HepG2 (cell line): ENCODE measurements at regions not wholly inside any gene's neighbourhood (a gene's known extent, or its start where the extent isn't known, plus 50 kb on each side); places are given as distances from the start of the nearest gene placed in this dataset.

Source experiments
- ATAC-seq: fragments of 200-7000 bp; cut with Tn5 transposase; 3 replicates; pipeline ENCODE4 v1.9.1; 2020; ENCODE audit warnings: mild to moderate bottlenecking, moderate library complexity
- BruUV-seq: library from RNA; stranded (reverse); fragments of 400-500 nt; replicated peaks from 2 replicates; lab custom pipeline; 2021; lab: Mats Ljungman, UMichigan
- CTCF ChIA-PET: fragments of 300-600 bp; formaldehyde crosslinking; extraction: SDS; loops from one replicate; lab custom pipeline; 2021; ENCODE audit warnings: low total read pairs, inconsistent platforms, low intra/inter-chr PET ratio; lab: Yijun Ruan, JAX
- POLR2A ChIA-PET: fragments of 350-600 bp; sonication (Branson Sonifier 250); formaldehyde crosslinking; loops from one replicate; lab custom pipeline; 2020; ENCODE audit warnings: antibody characterized with exemption, inconsistent platforms; lab: Yijun Ruan, JAX
- DNase-seq: peaks from one replicate; pipeline ENCODE4 v3.0.0-alpha.2; 2015; ENCODE audit warnings: low spot score
- FAIRE-seq: peaks from 3 replicates; lab custom pipeline; 2011; peaks lifted over from hg19 to GRCh38; lab: Jason Lieb, UNC
- H2AFZ ChIP-seq: one replicate; pipeline ENCODE4 v1.6.1; 2011; ENCODE audit warnings: low read length, inconsistent platforms
- H3K27ac ChIP-seq: fragments of 300-600 bp; 3 replicates; pipeline ENCODE4 v1.8.0; 2011; ENCODE audit warnings: mixed run types, mild to moderate bottlenecking, mixed read lengths, low read length, inconsistent platforms; ENCODE audit not compliant: insufficient read depth; ENCODE audit errors: extremely low read length
- H3K27me3 ChIP-seq, 2 experiments: fragments of 200-600 bp in 1 of 2; 2 replicates in 1 of 2; 3 replicates in 1 of 2; pipeline versions ENCODE4 v1.6.0 to v1.8.0; 2011; ENCODE audit warnings: low read length in 2 of 2, mild to moderate bottlenecking in 2 of 2, moderate library complexity in 2 of 2, inconsistent platforms in 1 of 2; ENCODE audit not compliant: insufficient read depth in 2 of 2, control insufficient read depth in 1 of 2
- H3K36me3 ChIP-seq, 2 experiments: fragments of 200-600 bp in 1 of 2; replicated peaks in 1 of 2; 2 replicates in 1 of 2; 3 replicates in 1 of 2; pipeline versions ENCODE4 v1.5.1 to v1.8.0; 2011; ENCODE audit warnings: low read length in 2 of 2, inconsistent platforms in 1 of 2; ENCODE audit not compliant: insufficient read depth in 2 of 2, control insufficient read depth in 1 of 2
- H3K4me1 ChIP-seq: 2 replicates; pipeline ENCODE4 v1.5.1; 2012; ENCODE audit warnings: low read length, inconsistent platforms; ENCODE audit not compliant: insufficient read depth
- H3K4me2 ChIP-seq: 2 replicates; pipeline ENCODE4 v1.6.0; 2011; ENCODE audit warnings: low read depth, low read length, inconsistent platforms
- H3K4me3 ChIP-seq, 3 experiments: fragments of 200-600 bp in 1 of 3; sonication (generic), shearing (Covaris generic) in 1 of 3; replicated peaks in 1 of 3; 2 replicates each; pipeline ENCODE4 v1.5.1; 2011 to 2016; ENCODE audit warnings: low read length in 3 of 3, inconsistent platforms in 2 of 3, low read depth in 2 of 3, mild to moderate bottlenecking in 2 of 3, control low read depth in 1 of 3, mixed read lengths in 1 of 3; ENCODE audit not compliant: insufficient read depth in 1 of 3
- H3K79me2 ChIP-seq: one replicate; pipeline ENCODE4 v1.6.1; 2011; ENCODE audit warnings: low read length, inconsistent platforms; ENCODE audit not compliant: insufficient read depth
- H3K9ac ChIP-seq: 2 replicates; pipeline ENCODE4 v1.6.0; 2011; ENCODE audit warnings: mild to moderate bottlenecking, low read depth, low read length, inconsistent platforms; ENCODE audit not compliant: insufficient read depth
- H3K9me3 ChIP-seq: 2 replicates; pipeline ENCODE4 v1.5.1; 2012; ENCODE audit warnings: mild to moderate bottlenecking, low read length
- H4K20me1 ChIP-seq: 2 replicates; pipeline ENCODE4 v1.6.0; 2011; ENCODE audit warnings: inconsistent platforms, mild to moderate bottlenecking, low read length, moderate library complexity; ENCODE audit not compliant: insufficient read depth
- CHD4 ChIP-seq: fragments of 200-600 bp; sonication (generic); IDR thresholded peaks from 2 replicates; pipeline ENCODE4 v1.7.0; 2017; ENCODE audit warnings: mild to moderate bottlenecking, low read length, borderline replicate concordance
- HDAC1 ChIP-seq: sonication (generic); formaldehyde crosslinking; IDR thresholded peaks from 2 replicates; pipeline ENCODE4 v1.5.1; 2020; ENCODE audit warnings: mild to moderate bottlenecking, missing genetic modification reagents
- KDM4B ChIP-seq: sonication (generic); formaldehyde crosslinking; IDR thresholded peaks from 2 replicates; pipeline ENCODE4 v1.4.0; 2020; ENCODE audit warnings: missing genetic modification reagents
- MIER3 ChIP-seq: IDR thresholded peaks from 2 replicates; pipeline ENCODE4 v1.6.1; 2016; ENCODE audit warnings: missing compliant biosample characterization, borderline replicate concordance
- NFKB2 ChIP-seq: sonication (generic); formaldehyde crosslinking; IDR thresholded peaks from 2 replicates; pipeline ENCODE4 v1.4.0; 2020; ENCODE audit warnings: missing genetic modification reagents, borderline replicate concordance
- RBFOX2 ChIP-seq: fragments of 200-400 bp; formaldehyde crosslinking; IDR thresholded peaks from 2 replicates; pipeline ENCODE4 v1.6.1; 2017; ENCODE audit warnings: low read depth, mild to moderate bottlenecking, low read length
- RCOR2 ChIP-seq: IDR thresholded peaks from 2 replicates; pipeline ENCODE4 v1.6.1; 2016; ENCODE audit warnings: missing biosample characterization, missing genetic modification reagents
- RXRB ChIP-seq: IDR thresholded peaks from 2 replicates; pipeline ENCODE4 v1.6.1; 2016; ENCODE audit warnings: borderline replicate concordance, missing genetic modification reagents, missing compliant biosample characterization
- TEAD3 ChIP-seq: optimal IDR thresholded peaks from 2 replicates; pipeline ENCODE3; 2016; ENCODE audit warnings: borderline replicate concordance
- ZBTB42 ChIP-seq: sonication (generic); formaldehyde crosslinking; IDR thresholded peaks from 2 replicates; pipeline ENCODE4 v1.5.0; 2020; ENCODE audit warnings: mild to moderate bottlenecking, missing genetic modification reagents
- ZNF224 ChIP-seq: sonication (generic); formaldehyde crosslinking; IDR thresholded peaks from 2 replicates; pipeline ENCODE4 v1.5.0; 2020; ENCODE audit warnings: mild to moderate bottlenecking, missing genetic modification reagents
- ZNF567 ChIP-seq: sonication (generic); formaldehyde crosslinking; IDR thresholded peaks from 2 replicates; pipeline ENCODE4 v1.8.1; 2023; ENCODE audit warnings: mild to moderate bottlenecking, missing genetic modification reagents, borderline replicate concordance
- ZNF775 ChIP-seq: sonication (generic); formaldehyde crosslinking; IDR thresholded peaks from 2 replicates; pipeline ENCODE4 v1.4.0; 2020; ENCODE audit warnings: missing genetic modification reagents, mild to moderate bottlenecking, moderate library complexity, borderline replicate concordance
- WGBS: methylation state at CpG from one replicate; pipeline ENCODE4 v1.1.6; 2017; ENCODE audit warnings: low lambda C conversion rate; 5-methylcytosine and 5-hydroxymethylcytosine counted together
- in situ Hi-C: cut with HindIII; loops from 2 replicates; pipeline ENCODE4 v1.10.0; 2017; ENCODE audit warnings: low pct_unique_long_range_greater_than_20kb; ENCODE audit not compliant: extremely low pct_ligation_motif_present
- intact Hi-C: fragments of 100-400 bp; cut with micrococcal nuclease; formaldehyde crosslinking; loops from one replicate; pipeline ENCODE4 v1.10.0; 2022; ENCODE audit not compliant: unreplicated experiment
- TF ChIP-seq, protein P1 (sequence below): IDR thresholded peaks from 2 replicates; pipeline ENCODE4 v1.6.1; 2016; ENCODE audit warnings: mild to moderate bottlenecking
- TF ChIP-seq, protein P2 (sequence below): sonication (generic); formaldehyde crosslinking; IDR thresholded peaks from 2 replicates; pipeline ENCODE4 v1.4.0; 2020; ENCODE audit warnings: mild to moderate bottlenecking, missing genetic modification reagents
- TF ChIP-seq, protein P3 (sequence below), 2 experiments: sonication (generic) in 1 of 2; formaldehyde crosslinking in 1 of 2; IDR thresholded peaks; 2 replicates each; pipeline versions ENCODE4 v1.5.1 to v1.6.1; 2011 to 2020; ENCODE audit warnings: borderline replicate concordance in 1 of 2, low read depth in 1 of 2, low read length in 1 of 2, mild to moderate bottlenecking in 1 of 2, missing genetic modification reagents in 1 of 2, moderate library complexity in 1 of 2

DNA sequence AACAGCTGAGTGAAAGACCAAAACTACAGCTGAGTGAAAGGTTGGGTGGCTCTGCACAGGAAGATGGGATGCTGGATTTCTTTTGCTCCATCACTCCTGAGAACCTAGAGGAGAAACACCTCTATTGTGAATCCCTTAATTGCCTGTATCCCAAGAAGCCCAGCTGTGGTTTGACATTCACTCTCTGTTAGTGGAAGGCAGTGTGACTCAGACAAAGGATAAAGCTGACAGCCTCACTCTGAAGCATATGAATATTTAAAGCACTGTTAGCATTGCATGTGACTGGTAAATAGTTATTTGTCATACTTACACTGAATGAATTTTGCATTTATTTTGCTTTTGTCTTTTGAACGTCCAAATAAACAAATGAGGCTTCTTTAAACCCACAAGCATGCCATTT lies 367.1 kb upstream of the RIOK2 start:
- H3K27me3 ChIP-seq = no peaks in the 10 kb centered on the region
- ChIA-PET CTCF (no interaction called here), POLR2A (no interaction called here)
- TF ChIP-seq ZNF567 (CRISPR knock-in tag) (no peak), NFKB2 (CRISPR knock-in tag) (no peak), TEAD3 (CRISPR knock-in tag) (no peak), MIER3 (CRISPR knock-in tag) (no peak), ZNF224 (CRISPR knock-in tag) (no peak), RBFOX2 (no peak), HDAC1 (CRISPR knock-in tag) (no peak), RCOR2 (CRISPR knock-in tag) (no peak), CHD4 (no peak), KDM4B (CRISPR knock-in tag) (no peak), RXRB (CRISPR knock-in tag) (no peak), ZBTB42 (CRISPR knock-in tag) (no peak), ZNF775 (no peak)
- TF ChIP-seq, protein P1, sequence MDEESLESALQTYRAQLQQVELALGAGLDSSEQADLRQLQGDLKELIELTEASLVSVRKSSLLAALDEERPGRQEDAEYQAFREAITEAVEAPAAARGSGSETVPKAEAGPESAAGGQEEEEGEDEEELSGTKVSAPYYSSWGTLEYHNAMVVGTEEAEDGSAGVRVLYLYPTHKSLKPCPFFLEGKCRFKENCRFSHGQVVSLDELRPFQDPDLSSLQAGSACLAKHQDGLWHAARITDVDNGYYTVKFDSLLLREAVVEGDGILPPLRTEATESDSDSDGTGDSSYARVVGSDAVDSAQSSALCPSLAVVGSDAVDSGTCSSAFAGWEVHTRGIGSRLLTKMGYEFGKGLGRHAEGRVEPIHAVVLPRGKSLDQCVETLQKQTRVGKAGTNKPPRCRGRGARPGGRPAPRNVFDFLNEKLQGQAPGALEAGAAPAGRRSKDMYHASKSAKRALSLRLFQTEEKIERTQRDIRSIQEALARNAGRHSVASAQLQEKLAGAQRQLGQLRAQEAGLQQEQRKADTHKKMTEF = no peak
- TF ChIP-seq, protein P2, sequence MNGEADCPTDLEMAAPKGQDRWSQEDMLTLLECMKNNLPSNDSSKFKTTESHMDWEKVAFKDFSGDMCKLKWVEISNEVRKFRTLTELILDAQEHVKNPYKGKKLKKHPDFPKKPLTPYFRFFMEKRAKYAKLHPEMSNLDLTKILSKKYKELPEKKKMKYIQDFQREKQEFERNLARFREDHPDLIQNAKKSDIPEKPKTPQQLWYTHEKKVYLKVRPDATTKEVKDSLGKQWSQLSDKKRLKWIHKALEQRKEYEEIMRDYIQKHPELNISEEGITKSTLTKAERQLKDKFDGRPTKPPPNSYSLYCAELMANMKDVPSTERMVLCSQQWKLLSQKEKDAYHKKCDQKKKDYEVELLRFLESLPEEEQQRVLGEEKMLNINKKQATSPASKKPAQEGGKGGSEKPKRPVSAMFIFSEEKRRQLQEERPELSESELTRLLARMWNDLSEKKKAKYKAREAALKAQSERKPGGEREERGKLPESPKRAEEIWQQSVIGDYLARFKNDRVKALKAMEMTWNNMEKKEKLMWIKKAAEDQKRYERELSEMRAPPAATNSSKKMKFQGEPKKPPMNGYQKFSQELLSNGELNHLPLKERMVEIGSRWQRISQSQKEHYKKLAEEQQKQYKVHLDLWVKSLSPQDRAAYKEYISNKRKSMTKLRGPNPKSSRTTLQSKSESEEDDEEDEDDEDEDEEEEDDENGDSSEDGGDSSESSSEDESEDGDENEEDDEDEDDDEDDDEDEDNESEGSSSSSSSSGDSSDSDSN (CRISPR knock-in tag) = no peak
- TF ChIP-seq, protein P3, sequence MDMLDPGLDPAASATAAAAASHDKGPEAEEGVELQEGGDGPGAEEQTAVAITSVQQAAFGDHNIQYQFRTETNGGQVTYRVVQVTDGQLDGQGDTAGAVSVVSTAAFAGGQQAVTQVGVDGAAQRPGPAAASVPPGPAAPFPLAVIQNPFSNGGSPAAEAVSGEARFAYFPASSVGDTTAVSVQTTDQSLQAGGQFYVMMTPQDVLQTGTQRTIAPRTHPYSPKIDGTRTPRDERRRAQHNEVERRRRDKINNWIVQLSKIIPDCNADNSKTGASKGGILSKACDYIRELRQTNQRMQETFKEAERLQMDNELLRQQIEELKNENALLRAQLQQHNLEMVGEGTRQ (IDR thresholded peaks at IDR 0.05; ENCODE audit: low read depth, low read length) = no peak
- TF ChIP-seq, protein P3 (CRISPR knock-in tag; IDR thresholded peaks at IDR 0.05; ENCODE audit: borderline replicate concordance) = no peak
- intact Hi-C loops (no loop called here), in situ Hi-C loops (no loop called here)
- H3K79me2 ChIP-seq = no peaks in the 10 kb centered on the region
- BruUV-seq = no TSS peak
- no peak overlapping the region for H3K9ac ChIP-seq
- 0% methylated on average over 1 of the region's 1 CpG for WGBS
- no peak overlapping the region for H3K27ac ChIP-seq
- no peaks in the 10 kb centered on the region for H3K9me3 ChIP-seq
- no peak overlapping the region for H2AFZ ChIP-seq
- no peak overlapping the region for H3K4me3 ChIP-seq
- H3K4me1 ChIP-seq = no peaks in the 10 kb centered on the region
- FAIRE-seq (no peak), ATAC-seq (no peak), DNase-seq (no peak)
- no peaks in the 10 kb centered on the region for H4K20me1 ChIP-seq
- no peak overlapping the region for H3K4me2 ChIP-seq
- no peaks in the 10 kb centered on the region for H3K36me3 ChIP-seq
